ENCODE measurements at regions not wholly inside any gene's neighbourhood (a gene's known extent, or its start where the extent isn't known, plus 50 kb on each side); places are given as distances from the start of the nearest gene placed in this dataset.

DNA sequence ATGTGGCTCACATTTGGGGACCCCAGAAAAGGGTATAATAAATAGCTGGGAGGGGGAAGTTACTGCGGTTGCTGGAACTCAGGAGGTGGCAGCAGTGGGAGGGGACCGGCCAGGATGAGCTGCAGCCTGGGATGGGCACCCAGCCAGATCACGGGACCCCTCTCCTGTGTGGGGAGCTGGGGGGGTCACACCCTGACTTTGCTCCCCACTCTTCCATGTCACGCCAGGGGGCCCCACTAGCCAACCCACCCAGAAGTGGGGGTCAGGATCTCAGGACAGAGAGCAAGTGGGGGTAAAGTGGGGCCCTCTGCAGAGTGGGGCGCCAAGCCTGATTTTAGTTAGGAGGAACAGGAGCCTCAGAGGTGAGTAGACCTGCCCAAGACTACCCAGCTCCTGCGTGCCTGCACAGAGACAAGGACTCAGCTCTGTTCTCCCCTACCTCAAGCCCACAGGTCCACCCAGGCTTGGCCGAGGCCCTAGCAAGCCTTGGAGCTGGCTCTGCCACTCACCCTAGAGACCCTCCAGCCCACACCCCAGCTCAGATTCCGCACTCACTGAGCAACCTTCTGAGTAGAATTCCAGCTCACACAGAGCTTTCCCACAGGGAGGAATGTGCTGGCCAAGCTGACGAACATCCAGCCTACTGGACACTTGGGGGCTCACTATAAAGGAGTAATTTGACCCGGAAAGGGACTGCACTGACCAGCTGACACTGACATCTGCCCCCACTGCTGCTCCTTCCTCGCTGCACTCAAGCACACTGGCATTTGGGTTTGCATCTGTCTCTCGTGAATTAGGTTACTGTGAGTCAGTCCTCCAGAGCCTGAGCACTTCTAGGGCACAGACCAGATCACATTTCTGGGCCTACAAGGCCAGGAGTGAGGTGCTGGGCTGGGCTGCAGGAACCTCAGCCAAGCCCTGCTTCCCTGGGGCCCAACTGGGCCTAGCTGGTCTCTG, 310.1 kb downstream of the C16orf95 start:
- H3K27ac ChIP-seq (ENCODE audit: low read depth in 1 of 2, low read length in 2 of 2): no peak overlapping the region
- TF ChIP-seq, protein P1, sequence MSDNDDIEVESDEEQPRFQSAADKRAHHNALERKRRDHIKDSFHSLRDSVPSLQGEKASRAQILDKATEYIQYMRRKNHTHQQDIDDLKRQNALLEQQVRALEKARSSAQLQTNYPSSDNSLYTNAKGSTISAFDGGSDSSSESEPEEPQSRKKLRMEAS (IDR thresholded peaks at IDR 0.05): no peak
- TF ChIP-seq EGR1 (IDR thresholded peaks at IDR 0.05; ENCODE audit: low read depth in 2 of 2) (no peak), JUND (IDR thresholded peaks at IDR 0.05) (no peak), NR2F2 (IDR thresholded peaks at IDR 0.05) (no peak), GABPA (IDR thresholded peaks at IDR 0.05 in 1 of 2, conservative IDR thresholded peaks at IDR 0.05 in 1 of 2) (no peak), HNF4A (conservative IDR thresholded peaks at IDR 0.05) (no peak), TAF1 (conservative IDR thresholded peaks at IDR 0.05) (no peak), FOXA2 (IDR thresholded peaks at IDR 0.05) (no peak), HNF4G (IDR thresholded peaks at IDR 0.05) (no peak), RAD21 (IDR thresholded peaks at IDR 0.05) (no peak), FOXA1 (IDR thresholded peaks at IDR 0.05) (no peak), RXRA (IDR thresholded peaks at IDR 0.05) (no peak)
- TF ChIP-seq, protein P2, sequence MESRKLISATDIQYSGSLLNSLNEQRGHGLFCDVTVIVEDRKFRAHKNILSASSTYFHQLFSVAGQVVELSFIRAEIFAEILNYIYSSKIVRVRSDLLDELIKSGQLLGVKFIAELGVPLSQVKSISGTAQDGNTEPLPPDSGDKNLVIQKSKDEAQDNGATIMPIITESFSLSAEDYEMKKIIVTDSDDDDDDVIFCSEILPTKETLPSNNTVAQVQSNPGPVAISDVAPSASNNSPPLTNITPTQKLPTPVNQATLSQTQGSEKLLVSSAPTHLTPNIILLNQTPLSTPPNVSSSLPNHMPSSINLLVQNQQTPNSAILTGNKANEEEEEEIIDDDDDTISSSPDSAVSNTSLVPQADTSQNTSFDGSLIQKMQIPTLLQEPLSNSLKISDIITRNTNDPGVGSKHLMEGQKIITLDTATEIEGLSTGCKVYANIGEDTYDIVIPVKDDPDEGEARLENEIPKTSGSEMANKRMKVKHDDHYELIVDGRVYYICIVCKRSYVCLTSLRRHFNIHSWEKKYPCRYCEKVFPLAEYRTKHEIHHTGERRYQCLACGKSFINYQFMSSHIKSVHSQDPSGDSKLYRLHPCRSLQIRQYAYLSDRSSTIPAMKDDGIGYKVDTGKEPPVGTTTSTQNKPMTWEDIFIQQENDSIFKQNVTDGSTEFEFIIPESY (IDR thresholded peaks at IDR 0.05): no peak
- TF ChIP-seq, protein P3, sequence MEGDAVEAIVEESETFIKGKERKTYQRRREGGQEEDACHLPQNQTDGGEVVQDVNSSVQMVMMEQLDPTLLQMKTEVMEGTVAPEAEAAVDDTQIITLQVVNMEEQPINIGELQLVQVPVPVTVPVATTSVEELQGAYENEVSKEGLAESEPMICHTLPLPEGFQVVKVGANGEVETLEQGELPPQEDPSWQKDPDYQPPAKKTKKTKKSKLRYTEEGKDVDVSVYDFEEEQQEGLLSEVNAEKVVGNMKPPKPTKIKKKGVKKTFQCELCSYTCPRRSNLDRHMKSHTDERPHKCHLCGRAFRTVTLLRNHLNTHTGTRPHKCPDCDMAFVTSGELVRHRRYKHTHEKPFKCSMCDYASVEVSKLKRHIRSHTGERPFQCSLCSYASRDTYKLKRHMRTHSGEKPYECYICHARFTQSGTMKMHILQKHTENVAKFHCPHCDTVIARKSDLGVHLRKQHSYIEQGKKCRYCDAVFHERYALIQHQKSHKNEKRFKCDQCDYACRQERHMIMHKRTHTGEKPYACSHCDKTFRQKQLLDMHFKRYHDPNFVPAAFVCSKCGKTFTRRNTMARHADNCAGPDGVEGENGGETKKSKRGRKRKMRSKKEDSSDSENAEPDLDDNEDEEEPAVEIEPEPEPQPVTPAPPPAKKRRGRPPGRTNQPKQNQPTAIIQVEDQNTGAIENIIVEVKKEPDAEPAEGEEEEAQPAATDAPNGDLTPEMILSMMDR (IDR thresholded peaks at IDR 0.05; ENCODE audit: low read depth, low read length, missing input control): no peak
- TF ChIP-seq, protein P4, sequence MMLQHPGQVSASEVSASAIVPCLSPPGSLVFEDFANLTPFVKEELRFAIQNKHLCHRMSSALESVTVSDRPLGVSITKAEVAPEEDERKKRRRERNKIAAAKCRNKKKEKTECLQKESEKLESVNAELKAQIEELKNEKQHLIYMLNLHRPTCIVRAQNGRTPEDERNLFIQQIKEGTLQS (IDR thresholded peaks at IDR 0.05): no peak
- 84% methylated on average over 12 of the region's 12 CpGs for WGBS
- H3K36me3 ChIP-seq (ENCODE audit: control insufficient read depth in 4 of 4, insufficient read depth in 3 of 4, low read depth in 1 of 4, low read length in 3 of 4): no peaks in the 10 kb centered on the region
- H3K27me3 ChIP-seq (ENCODE audit: control insufficient read depth in 4 of 4, insufficient read depth in 4 of 4, low read length in 3 of 4): no peaks in the 10 kb centered on the region
- no peak for DNase-seq (ENCODE audit: low spot score)
- H3K9me3 ChIP-seq (ENCODE audit: control insufficient read depth in 4 of 4, low read length in 3 of 4): peaks cover 0 to 5% (median 3%) of the 10 kb centered on the region in 4 donors
- H3K4me3 ChIP-seq (ENCODE audit: low read depth in 1 of 3, low read length in 3 of 3): no peak overlapping the region
- no peak overlapping the region for H3K9ac ChIP-seq (ENCODE audit: low read depth in 1 of 2, low read length in 2 of 2)
- no peaks in the 10 kb centered on the region for H3K4me1 ChIP-seq (ENCODE audit: control insufficient read depth in 4 of 4, insufficient read depth in 4 of 4, low read length in 3 of 4)

DNA sequence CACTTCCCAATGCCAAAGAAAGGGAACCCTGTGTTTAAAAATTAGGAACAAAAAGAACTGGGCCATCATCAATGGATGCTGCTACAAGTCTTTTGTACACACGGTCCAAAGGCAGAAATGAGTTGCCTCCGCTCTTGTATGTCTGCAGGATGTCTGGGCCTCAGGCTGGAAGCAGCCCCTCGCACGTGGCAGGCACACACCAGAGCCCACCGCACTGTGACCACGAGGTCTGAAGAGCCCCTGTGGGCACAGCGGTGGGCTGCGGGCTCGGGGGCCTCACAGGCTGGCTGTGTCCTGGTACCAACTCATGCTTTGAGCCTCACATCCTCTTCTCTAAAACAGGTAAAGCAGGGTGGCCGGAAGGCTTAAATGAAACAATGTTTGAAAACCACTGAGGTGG, 309.3 kb downstream of the C16orf95 start:
- no peak overlapping the region for H3K9ac ChIP-seq (ENCODE audit: low read depth in 1 of 2, low read length in 2 of 2)
- no peak overlapping the region for H3K4me3 ChIP-seq (ENCODE audit: low read depth in 1 of 3, low read length in 3 of 3)
- DNase-seq (ENCODE audit: low spot score): no peak
- peaks cover 0 to 5% (median 3%) of the 10 kb centered on the region in 4 donors for H3K9me3 ChIP-seq (ENCODE audit: control insufficient read depth in 4 of 4, low read length in 3 of 4)
- no peaks in the 10 kb centered on the region for H3K4me1 ChIP-seq (ENCODE audit: control insufficient read depth in 4 of 4, insufficient read depth in 4 of 4, low read length in 3 of 4)
- H3K36me3 ChIP-seq (ENCODE audit: control insufficient read depth in 4 of 4, insufficient read depth in 3 of 4, low read depth in 1 of 4, low read length in 3 of 4): no peaks in the 10 kb centered on the region
- no peak overlapping the region for H3K27ac ChIP-seq (ENCODE audit: low read depth in 1 of 2, low read length in 2 of 2)
- 89% methylated on average over 10 of the region's 10 CpGs for WGBS
- no peaks in the 10 kb centered on the region for H3K27me3 ChIP-seq (ENCODE audit: control insufficient read depth in 4 of 4, insufficient read depth in 4 of 4, low read length in 3 of 4)
- TF ChIP-seq, protein P4 (IDR thresholded peaks at IDR 0.05): no peak
- TF ChIP-seq FOXA2 (IDR thresholded peaks at IDR 0.05) (no peak), SP1 (IDR thresholded peaks at IDR 0.05) (no peak), HNF4A (conservative IDR thresholded peaks at IDR 0.05) (no peak), GABPA (IDR thresholded peaks at IDR 0.05 in 1 of 2, conservative IDR thresholded peaks at IDR 0.05 in 1 of 2) (no peak), YY1 (IDR thresholded peaks at IDR 0.05) (no peak), HNF4G (IDR thresholded peaks at IDR 0.05) (no peak), FOXA1 (IDR thresholded peaks at IDR 0.05) (no peak), RXRA (IDR thresholded peaks at IDR 0.05) (no peak), JUND (IDR thresholded peaks at IDR 0.05) (no peak), TAF1 (conservative IDR thresholded peaks at IDR 0.05) (no peak)
- TF ChIP-seq, protein P1 (IDR thresholded peaks at IDR 0.05): no peak
- TF ChIP-seq, protein P5, sequence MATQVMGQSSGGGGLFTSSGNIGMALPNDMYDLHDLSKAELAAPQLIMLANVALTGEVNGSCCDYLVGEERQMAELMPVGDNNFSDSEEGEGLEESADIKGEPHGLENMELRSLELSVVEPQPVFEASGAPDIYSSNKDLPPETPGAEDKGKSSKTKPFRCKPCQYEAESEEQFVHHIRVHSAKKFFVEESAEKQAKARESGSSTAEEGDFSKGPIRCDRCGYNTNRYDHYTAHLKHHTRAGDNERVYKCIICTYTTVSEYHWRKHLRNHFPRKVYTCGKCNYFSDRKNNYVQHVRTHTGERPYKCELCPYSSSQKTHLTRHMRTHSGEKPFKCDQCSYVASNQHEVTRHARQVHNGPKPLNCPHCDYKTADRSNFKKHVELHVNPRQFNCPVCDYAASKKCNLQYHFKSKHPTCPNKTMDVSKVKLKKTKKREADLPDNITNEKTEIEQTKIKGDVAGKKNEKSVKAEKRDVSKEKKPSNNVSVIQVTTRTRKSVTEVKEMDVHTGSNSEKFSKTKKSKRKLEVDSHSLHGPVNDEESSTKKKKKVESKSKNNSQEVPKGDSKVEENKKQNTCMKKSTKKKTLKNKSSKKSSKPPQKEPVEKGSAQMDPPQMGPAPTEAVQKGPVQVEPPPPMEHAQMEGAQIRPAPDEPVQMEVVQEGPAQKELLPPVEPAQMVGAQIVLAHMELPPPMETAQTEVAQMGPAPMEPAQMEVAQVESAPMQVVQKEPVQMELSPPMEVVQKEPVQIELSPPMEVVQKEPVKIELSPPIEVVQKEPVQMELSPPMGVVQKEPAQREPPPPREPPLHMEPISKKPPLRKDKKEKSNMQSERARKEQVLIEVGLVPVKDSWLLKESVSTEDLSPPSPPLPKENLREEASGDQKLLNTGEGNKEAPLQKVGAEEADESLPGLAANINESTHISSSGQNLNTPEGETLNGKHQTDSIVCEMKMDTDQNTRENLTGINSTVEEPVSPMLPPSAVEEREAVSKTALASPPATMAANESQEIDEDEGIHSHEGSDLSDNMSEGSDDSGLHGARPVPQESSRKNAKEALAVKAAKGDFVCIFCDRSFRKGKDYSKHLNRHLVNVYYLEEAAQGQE (IDR thresholded peaks at IDR 0.05): no peak
- TF ChIP-seq, protein P2 (IDR thresholded peaks at IDR 0.05): no peak

All from liver (tissue), 8 donors.